Spleen (tissue), 7 donors: ENCODE measurements at regions not wholly inside any gene's neighbourhood (a gene's known extent, or its start where the extent isn't known, plus 50 kb on each side); places are given as distances from the start of the nearest gene placed in this dataset.

Experiments used
- CTCF ChIP-seq, 11 experiments: fragments of 200-600 bp in 7 of 11; fragments of 450-650 bp in 4 of 11; sonication (generic) in 4 of 11; IDR thresholded peaks in 8 of 11; conservative IDR thresholded peaks in 3 of 11; 1 replicate in 7 of 11; 2 replicates in 4 of 11; pipeline versions ENCODE4 v1.4.0 to v1.8.0; 2016 to 2021; ENCODE audit warnings: antibody characterized with exemption in 11 of 11, inconsistent platforms in 4 of 11, mild to moderate bottlenecking in 1 of 11
- POLR2A ChIP-seq, 3 donors: fragments of 450-650 bp; IDR thresholded peaks; one replicate each; pipeline ENCODE4 v1.5.1; 2017; ENCODE audit warnings: antibody characterized with exemption in 3 of 3, mild to moderate bottlenecking in 1 of 3
- donor health status: DM: no; HTN: no; CAD: no; lungs with moderate emphysema.
- donor health status: DM: no; HTN: no; CAD: no.
- donor health status: DM: no; HTN: no; CAD: no.

DNA sequence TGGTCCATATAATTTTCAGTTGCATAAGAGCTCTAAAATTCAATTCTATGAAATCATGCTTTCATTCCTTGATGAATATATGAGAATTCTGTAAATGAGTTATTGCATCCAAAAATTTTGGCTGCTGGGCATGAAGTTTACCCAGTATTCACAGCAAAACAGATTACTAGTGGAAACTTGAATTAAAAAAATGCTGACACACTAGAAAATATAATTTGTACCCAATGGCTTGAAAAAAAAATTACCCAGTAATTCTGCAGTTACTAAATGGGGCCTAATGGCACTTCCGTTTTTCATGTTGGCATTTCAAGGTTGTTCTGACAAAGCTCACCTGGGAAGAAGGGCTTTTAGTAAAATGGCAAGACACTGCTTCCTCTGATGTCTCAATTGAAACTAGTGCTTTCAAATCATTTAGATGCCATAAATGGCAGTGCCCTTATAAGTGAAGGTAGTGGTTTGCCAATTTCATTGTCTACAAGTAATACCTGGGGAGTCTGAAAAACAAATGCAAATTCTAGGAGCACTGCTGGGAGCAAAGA, 343.6 kb downstream of the TDRD15 start:
- no peak for TF ChIP-seq CTCF (IDR thresholded peaks at IDR 0.05 in 8 of 11, conservative IDR thresholded peaks at IDR 0.05 in 3 of 11)
- TF ChIP-seq POLR2A (IDR thresholded peaks at IDR 0.05) = no peak
